PFSK-1 (cell line): ENCODE measurements at regions not wholly inside any gene's neighbourhood (a gene's known extent, or its start where the extent isn't known, plus 50 kb on each side); places are given as distances from the start of the nearest gene placed in this dataset.

Experiments used
- FOXP2 ChIP-seq: optimal IDR thresholded peaks from 2 replicates; pipeline ENCODE3; 2011; ENCODE audit warnings: borderline replicate concordance, control low read depth, inconsistent platforms; ENCODE audit not compliant: insufficient read depth; ENCODE audit errors: extremely low read length, extremely low read depth
- POLR2AphosphoS5 ChIP-seq: IDR thresholded peaks from 2 replicates; pipeline ENCODE4 v1.6.1; 2012; ENCODE audit warnings: low read depth, mild to moderate bottlenecking, control low read depth, low read length, moderate library complexity
- SIN3A ChIP-seq: IDR thresholded peaks from 2 replicates; pipeline ENCODE4 v1.6.1; 2012; ENCODE audit warnings: mild to moderate bottlenecking, low read length, moderate library complexity, borderline replicate concordance; ENCODE audit not compliant: insufficient read depth
- TAF1 ChIP-seq: IDR thresholded peaks from 2 replicates; pipeline ENCODE4 v1.6.1; 2012; ENCODE audit warnings: low read length, control low read depth, borderline replicate concordance; ENCODE audit not compliant: insufficient read depth
- TF ChIP-seq, protein P1 (sequence below), 2 experiments: IDR thresholded peaks; 2 replicates each; pipeline versions ENCODE4 v1.6.1 to v1.8.0; 2011 to 2012; ENCODE audit warnings: low read depth in 2 of 2, low read length in 2 of 2, control low read depth in 1 of 2, inconsistent platforms in 1 of 2, mild to moderate bottlenecking in 1 of 2, moderate library complexity in 1 of 2; ENCODE audit not compliant: insufficient read depth in 1 of 2

DNA sequence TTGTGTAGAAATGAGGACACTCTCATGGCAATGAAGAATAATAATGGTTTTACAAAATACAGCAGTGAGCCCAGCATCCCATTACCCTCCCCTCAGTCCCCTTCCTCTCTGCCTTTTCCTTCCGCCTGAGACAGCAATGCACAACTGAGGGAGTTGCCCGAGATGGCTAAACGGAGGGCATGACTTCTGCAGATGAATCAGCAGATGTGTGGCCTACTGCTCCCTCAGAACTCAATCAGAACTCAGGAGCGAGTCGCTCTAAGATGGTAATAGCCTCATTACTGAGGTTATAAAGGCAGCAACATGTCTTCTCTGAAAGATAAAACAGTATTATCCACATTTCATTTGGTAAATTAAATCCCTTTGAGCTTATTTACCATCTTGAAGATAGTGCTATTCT is 326.6 kb downstream of the ENC1 start:
- TF ChIP-seq POLR2AphosphoS5 (no peak), FOXP2 (no peak), TAF1 (no peak), SIN3A (no peak)
- TF ChIP-seq, protein P1, sequence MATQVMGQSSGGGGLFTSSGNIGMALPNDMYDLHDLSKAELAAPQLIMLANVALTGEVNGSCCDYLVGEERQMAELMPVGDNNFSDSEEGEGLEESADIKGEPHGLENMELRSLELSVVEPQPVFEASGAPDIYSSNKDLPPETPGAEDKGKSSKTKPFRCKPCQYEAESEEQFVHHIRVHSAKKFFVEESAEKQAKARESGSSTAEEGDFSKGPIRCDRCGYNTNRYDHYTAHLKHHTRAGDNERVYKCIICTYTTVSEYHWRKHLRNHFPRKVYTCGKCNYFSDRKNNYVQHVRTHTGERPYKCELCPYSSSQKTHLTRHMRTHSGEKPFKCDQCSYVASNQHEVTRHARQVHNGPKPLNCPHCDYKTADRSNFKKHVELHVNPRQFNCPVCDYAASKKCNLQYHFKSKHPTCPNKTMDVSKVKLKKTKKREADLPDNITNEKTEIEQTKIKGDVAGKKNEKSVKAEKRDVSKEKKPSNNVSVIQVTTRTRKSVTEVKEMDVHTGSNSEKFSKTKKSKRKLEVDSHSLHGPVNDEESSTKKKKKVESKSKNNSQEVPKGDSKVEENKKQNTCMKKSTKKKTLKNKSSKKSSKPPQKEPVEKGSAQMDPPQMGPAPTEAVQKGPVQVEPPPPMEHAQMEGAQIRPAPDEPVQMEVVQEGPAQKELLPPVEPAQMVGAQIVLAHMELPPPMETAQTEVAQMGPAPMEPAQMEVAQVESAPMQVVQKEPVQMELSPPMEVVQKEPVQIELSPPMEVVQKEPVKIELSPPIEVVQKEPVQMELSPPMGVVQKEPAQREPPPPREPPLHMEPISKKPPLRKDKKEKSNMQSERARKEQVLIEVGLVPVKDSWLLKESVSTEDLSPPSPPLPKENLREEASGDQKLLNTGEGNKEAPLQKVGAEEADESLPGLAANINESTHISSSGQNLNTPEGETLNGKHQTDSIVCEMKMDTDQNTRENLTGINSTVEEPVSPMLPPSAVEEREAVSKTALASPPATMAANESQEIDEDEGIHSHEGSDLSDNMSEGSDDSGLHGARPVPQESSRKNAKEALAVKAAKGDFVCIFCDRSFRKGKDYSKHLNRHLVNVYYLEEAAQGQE (IDR thresholded peaks at IDR 0.05; ENCODE audit: insufficient read depth in 1 of 2, low read depth in 2 of 2, low read length in 2 of 2) = no peak

DNA sequence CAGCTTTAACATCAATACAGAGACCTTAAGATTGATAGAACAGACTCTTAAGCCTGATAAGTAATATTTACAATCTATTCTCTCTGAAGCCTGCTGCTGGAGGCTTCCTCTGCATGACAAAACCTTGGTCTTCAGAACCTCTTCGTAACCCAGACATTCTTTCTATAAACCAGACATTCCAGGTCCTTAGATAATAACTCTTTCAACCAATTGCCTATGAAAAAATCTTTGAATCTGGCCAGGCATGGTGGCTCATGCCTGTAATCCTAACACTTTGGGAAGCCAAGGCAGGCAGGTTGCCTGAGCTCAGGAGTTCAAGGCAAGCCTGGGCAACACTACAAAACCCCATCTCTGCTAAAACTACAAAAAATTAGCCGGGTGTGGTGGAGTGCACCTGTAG is 327.8 kb downstream of the ENC1 start:
- no peak for TF ChIP-seq POLR2AphosphoS5
- TF ChIP-seq, protein P1 (IDR thresholded peaks at IDR 0.05; ENCODE audit: insufficient read depth in 1 of 2, low read depth in 2 of 2, low read length in 2 of 2) = no peak

DNA sequence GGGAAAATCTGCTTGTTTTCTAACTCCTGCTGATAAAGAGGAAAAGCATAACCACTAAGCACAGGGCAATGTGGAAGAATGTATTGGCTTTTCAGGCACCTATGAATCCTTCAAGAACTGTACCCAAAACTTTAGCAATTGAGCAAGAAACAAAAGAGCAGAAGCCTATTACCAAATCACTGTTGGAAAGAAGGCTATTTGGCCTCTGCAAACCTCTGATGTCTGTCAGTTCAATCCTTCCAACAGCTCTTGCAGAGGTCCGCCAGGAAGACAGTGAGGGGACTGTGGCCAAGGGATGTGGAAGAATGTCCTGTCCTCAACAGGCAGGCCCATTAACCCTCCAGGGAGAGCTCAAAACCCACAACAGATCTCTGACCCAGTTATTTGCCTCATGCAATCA is 328.6 kb downstream of the ENC1 start:
- TF ChIP-seq, protein P1 (IDR thresholded peaks at IDR 0.05; ENCODE audit: insufficient read depth in 1 of 2, low read depth in 2 of 2, low read length in 2 of 2) = no peak
- TF ChIP-seq SIN3A = no peak
- no peak for TF ChIP-seq POLR2AphosphoS5
- TF ChIP-seq FOXP2 = no peak
- TF ChIP-seq TAF1 = no peak

DNA sequence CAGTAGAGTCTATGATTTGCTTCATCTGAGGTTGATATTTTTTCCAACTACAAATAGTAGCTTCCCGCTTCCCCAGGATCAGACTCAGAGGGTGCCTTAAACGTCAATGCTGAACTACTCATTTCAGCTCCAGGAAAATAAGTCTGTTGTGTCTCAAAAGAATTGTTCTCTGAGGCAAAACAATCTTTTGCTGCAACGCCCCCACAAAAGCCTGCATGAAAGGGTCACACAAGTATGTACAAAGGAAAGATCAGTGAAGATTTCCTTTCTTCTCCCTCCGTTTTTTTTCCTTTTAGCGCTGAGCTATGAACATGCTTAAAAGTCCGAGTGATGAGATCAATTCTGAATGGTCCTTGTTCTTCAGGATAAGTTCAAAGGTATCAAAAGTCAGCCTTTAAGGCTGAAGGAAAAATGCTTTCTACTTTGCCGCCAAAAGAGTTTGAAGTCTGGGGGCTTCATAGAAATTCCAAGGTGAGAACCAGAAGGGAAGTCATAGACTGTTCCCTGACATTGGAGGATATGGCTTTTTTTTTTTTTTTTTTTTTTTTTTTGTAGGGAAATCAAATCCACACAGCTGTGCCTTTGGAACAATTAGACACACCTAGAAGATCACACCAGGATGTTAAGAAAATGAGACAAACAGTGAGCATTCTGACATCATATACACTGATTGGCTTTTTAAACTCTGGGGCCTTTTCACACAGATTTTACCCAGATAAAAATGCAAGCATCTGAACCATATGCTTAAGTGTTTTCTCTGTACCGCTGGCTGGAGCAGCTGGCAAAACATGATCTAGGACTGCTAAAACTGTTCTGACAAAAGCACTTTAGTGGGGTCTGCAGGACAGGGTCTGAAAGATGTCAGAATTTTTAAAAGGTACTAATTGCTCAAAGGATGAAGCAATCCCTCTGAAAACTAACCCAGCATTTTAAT is 329.3 kb downstream of the ENC1 start:
- TF ChIP-seq POLR2AphosphoS5 (no peak), TAF1 (no peak), FOXP2 (no peak), SIN3A (no peak)
- TF ChIP-seq, protein P1 (IDR thresholded peaks at IDR 0.05; ENCODE audit: insufficient read depth in 1 of 2, low read depth in 2 of 2, low read length in 2 of 2) = no peak

DNA sequence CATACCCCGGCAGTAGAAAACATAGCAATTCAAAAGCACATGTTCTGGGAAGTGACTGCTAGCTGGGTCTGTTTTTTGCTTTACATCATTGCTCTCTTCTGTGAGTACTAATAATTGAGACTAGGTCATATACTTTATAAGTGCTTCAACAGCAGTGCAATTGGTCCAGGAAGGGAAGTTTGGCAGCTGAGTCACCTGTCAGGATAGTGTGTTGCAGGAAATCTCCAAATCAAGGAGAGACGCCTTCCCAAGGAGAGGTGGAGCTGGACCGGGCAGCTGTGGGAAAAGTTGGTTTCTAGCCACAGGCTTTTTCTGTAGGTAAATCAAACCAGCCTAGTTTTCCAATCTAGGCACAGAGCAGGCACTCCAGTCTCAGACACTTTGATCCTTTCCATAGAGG is 330.1 kb downstream of the ENC1 start:
- TF ChIP-seq SIN3A = no peak
- TF ChIP-seq TAF1 = no peak
- TF ChIP-seq, protein P1 (IDR thresholded peaks at IDR 0.05; ENCODE audit: insufficient read depth in 1 of 2, low read depth in 2 of 2, low read length in 2 of 2) = no peak
- TF ChIP-seq POLR2AphosphoS5 = no peak
- no peak for TF ChIP-seq FOXP2
